GM19239 (cell line): ENCODE measurements at regions not wholly inside any gene's neighbourhood (a gene's known extent, or its start where the extent isn't known, plus 50 kb on each side); places are given as distances from the start of the nearest gene placed in this dataset.

ENCODE experiments used
- DNase-seq: peaks from one replicate; pipeline ENCODE4 v3.0.0; 2011; ENCODE audit warnings: low spot score; ENCODE audit not compliant: insufficient read length
- FAIRE-seq: peaks from 2 replicates; lab custom pipeline; 2011; peaks lifted over from hg19 to GRCh38; lab: Jason Lieb, UNC

GRCh38 chr4:81663368-81663767 lies 191.7 kb upstream of the RASGEF1B start:
- no peak for DNase-seq
- no peak for FAIRE-seq

- FAIRE-seq (no peak), DNase-seq (no peak)
Observed at GRCh38 chr4:81659051-81659450, 187.3 kb upstream of the RASGEF1B start.

GRCh38 chr4:81652069-81652478 lies 180.4 kb upstream of the RASGEF1B start:
- FAIRE-seq, result no peak
- no peak for DNase-seq

GRCh38 chr4:81651243-81651899 lies 179.7 kb upstream of the RASGEF1B start:
- DNase-seq, result no peak

GRCh38 chr4:81650606-81651242 lies 179.0 kb upstream of the RASGEF1B start:
- DNase-seq, result no peak
- FAIRE-seq, result no peak

More at GRCh38 chr4:81651243-81651899, 179.7 kb upstream of the RASGEF1B start:
- FAIRE-seq, result no peak

GRCh38 chr4:81648576-81649275 lies 177.0 kb upstream of the RASGEF1B start:
- peak; percentile 93 for FAIRE-seq
- DNase-seq, result peak; percentile 14

- DNase-seq (no peak), FAIRE-seq (no peak)
Observed at GRCh38 chr4:81647388-81647787, 175.7 kb upstream of the RASGEF1B start.

GRCh38 chr4:81642543-81642942 lies 170.8 kb upstream of the RASGEF1B start:
- FAIRE-seq (no peak), DNase-seq (no peak)

- no peak for FAIRE-seq
- DNase-seq, result no peak
Observed at GRCh38 chr4:81639248-81639647, 167.5 kb upstream of the RASGEF1B start.

- DNase-seq (no peak), FAIRE-seq (no peak)
Observed at GRCh38 chr4:81638698-81639097, 167.0 kb upstream of the RASGEF1B start.

- peak; percentile 17 for DNase-seq
- peak; percentile 88 for FAIRE-seq
Observed at GRCh38 chr4:81635739-81636138, 164.0 kb upstream of the RASGEF1B start.

- FAIRE-seq, result no peak
- no peak for DNase-seq
Observed at GRCh38 chr4:81634766-81635549, 163.3 kb upstream of the RASGEF1B start.

- FAIRE-seq (no peak), DNase-seq (no peak)
Observed at GRCh38 chr4:81634165-81634564, 162.5 kb upstream of the RASGEF1B start.

- DNase-seq, result no peak
Observed at GRCh38 chr4:81632581-81633299, 161.0 kb upstream of the RASGEF1B start.

GRCh38 chr4:81631958-81632441 lies 160.3 kb upstream of the RASGEF1B start:
- DNase-seq (no peak), FAIRE-seq (no peak)

More at GRCh38 chr4:81632581-81633299, 161.0 kb upstream of the RASGEF1B start:
- FAIRE-seq, result no peak

- FAIRE-seq (no peak), DNase-seq (no peak)
Observed at GRCh38 chr4:81629366-81629765, 157.7 kb upstream of the RASGEF1B start.

- FAIRE-seq (no peak), DNase-seq (no peak)
Observed at GRCh38 chr4:81628489-81628888, 156.8 kb upstream of the RASGEF1B start.

GRCh38 chr4:81627590-81627989 lies 155.9 kb upstream of the RASGEF1B start:
- DNase-seq (no peak), FAIRE-seq (no peak)

- FAIRE-seq, result no peak
- DNase-seq, result no peak
Observed at GRCh38 chr4:81626851-81627250, 155.1 kb upstream of the RASGEF1B start.
